Smooth muscle cell (in vitro differentiated cells): ENCODE measurements at regions not wholly inside any gene's neighbourhood (a gene's known extent, or its start where the extent isn't known, plus 50 kb on each side); places are given as distances from the start of the nearest gene placed in this dataset.
"Not testable (repeated sequence)": the region's sequence is repeated elsewhere in the genome, so short reads cannot be mapped to it uniquely, and the experiment has no call there.

ENCODE experiments used
- DNase-seq: peaks from one replicate; lab custom pipeline; 2025; ENCODE audit not compliant: unreplicated experiment; lab: John Stamatoyannopoulos, UW
- H2AFZ ChIP-seq: fragments of 200-600 bp; sonication (generic); 2 replicates; pipeline ENCODE4 v1.6.0; 2016; ENCODE audit warnings: antibody characterized with exemption, low read depth, mild to moderate bottlenecking
- H3F3A ChIP-seq: fragments of 200-600 bp; sonication (generic); 2 replicates; pipeline ENCODE4 v1.6.0; 2017; ENCODE audit warnings: antibody characterized with exemption, low read depth
- H3K27ac ChIP-seq: fragments of 200-600 bp; sonication (generic); 2 replicates; pipeline ENCODE4 v1.5.1; 2016; ENCODE audit warnings: low read depth, mild to moderate bottlenecking
- H3K27me3 ChIP-seq: fragments of 200-600 bp; sonication (generic); 2 replicates; pipeline ENCODE4 v1.6.1; 2016; ENCODE audit warnings: low read depth, mild to moderate bottlenecking
- H3K36me3 ChIP-seq: fragments of 200-600 bp; sonication (generic); 2 replicates; pipeline ENCODE4 v1.5.1; 2016; ENCODE audit warnings: low read depth
- H3K4me1 ChIP-seq: fragments of 200-600 bp; sonication (generic); 2 replicates; pipeline ENCODE4 v1.5.1; 2016; ENCODE audit warnings: low read depth
- H3K4me2 ChIP-seq: fragments of 200-600 bp; sonication (generic); 2 replicates; pipeline ENCODE4 v1.6.0; 2016; ENCODE audit warnings: mild to moderate bottlenecking
- H3K4me3 ChIP-seq: fragments of 200-600 bp; sonication (generic); 2 replicates; pipeline ENCODE4 v1.5.1; 2016; ENCODE audit warnings: mild to moderate bottlenecking
- H3K79me2 ChIP-seq: fragments of 200-600 bp; sonication (generic); 2 replicates; pipeline ENCODE4 v1.6.0; 2016; ENCODE audit warnings: low read depth, mild to moderate bottlenecking
- H3K9ac ChIP-seq: fragments of 200-600 bp; sonication (generic); 2 replicates; pipeline ENCODE4 v1.6.0; 2016; ENCODE audit warnings: low read depth
- H3K9me3 ChIP-seq: fragments of 200-600 bp; sonication (generic); replicated peaks from 2 replicates; pipeline ENCODE4 v1.5.1; 2016; ENCODE audit warnings: low read depth
- H4K20me1 ChIP-seq: fragments of 200-600 bp; sonication (generic); 2 replicates; pipeline ENCODE4 v1.6.0; 2016; ENCODE audit warnings: low read depth
- CTCF ChIP-seq: fragments of 200-600 bp; sonication (generic); IDR thresholded peaks from 2 replicates; pipeline ENCODE4 v1.5.1; 2017; ENCODE audit warnings: borderline replicate concordance, mild to moderate bottlenecking, antibody characterized with exemption; ENCODE audit not compliant: insufficient read depth, poor library complexity, severe bottlenecking
- WGBS: methylation state at CpG from one replicate; pipeline ENCODE4 v1.1.7; 2016; ENCODE audit warnings: low lambda C conversion rate; 5-methylcytosine and 5-hydroxymethylcytosine counted together

GRCh38 chr3:153404157-153404556 is 242.1 kb downstream of the RAP2B start:
- Histone ChIP-seq H3K4me3 (no peak overlapping the region), H3K36me3 (no peaks in the 10 kb centered on the region), H3K9ac (no peak overlapping the region), H2AFZ (no peak overlapping the region), H3K27ac (no peak overlapping the region), H3F3A (no peaks in the 10 kb centered on the region), H3K4me1 (no peaks in the 10 kb centered on the region), H3K27me3 (no peaks in the 10 kb centered on the region), H3K9me3 (no peaks in the 10 kb centered on the region), H4K20me1 (no peaks in the 10 kb centered on the region), H3K4me2 (no peak overlapping the region), H3K79me2 (no peaks in the 10 kb centered on the region)
- DNase-seq = no peak
- WGBS = 49% methylated on average over 2 of the region's 2 CpGs
- TF ChIP-seq CTCF = no peak

GRCh38 chr3:153405320-153405719 is 243.3 kb downstream of the RAP2B start:
- not testable (repeated sequence) for H3K4me1 ChIP-seq, H3K36me3 ChIP-seq, H3K4me2 ChIP-seq, H2AFZ ChIP-seq, H3K9me3 ChIP-seq, DNase-seq, H3K27me3 ChIP-seq, H3K27ac ChIP-seq, H3F3A ChIP-seq, H4K20me1 ChIP-seq, H3K4me3 ChIP-seq, H3K79me2 ChIP-seq, H3K9ac ChIP-seq
- 95% methylated on average over 4 of the region's 4 CpGs for WGBS

DNA sequence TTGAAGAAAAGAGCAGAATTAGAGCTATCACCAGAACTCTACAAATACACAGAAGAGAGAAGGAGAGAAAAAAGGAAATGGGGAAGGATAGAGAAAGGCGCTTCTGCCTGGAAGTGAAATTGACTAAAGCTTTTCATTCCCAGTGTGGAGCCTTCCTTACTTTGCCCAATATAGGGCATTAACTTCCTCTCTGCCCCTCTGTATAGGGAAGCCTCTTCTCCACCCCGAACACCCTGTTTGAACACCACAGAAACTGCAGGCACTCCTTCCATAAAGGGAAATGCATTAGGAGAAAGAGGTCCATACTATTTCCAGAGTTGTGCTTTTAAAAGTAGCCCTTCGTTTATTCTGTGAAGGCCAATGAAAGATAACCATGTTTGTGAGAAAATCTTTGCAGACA is 248.5 kb downstream of the RAP2B start:
- DNase-seq = no peak
- 89% methylated on average over 3 of the region's 3 CpGs for WGBS
- Histone ChIP-seq H3K27ac (no peak overlapping the region), H3F3A (no peaks in the 10 kb centered on the region), H3K9me3 (no peaks in the 10 kb centered on the region), H2AFZ (peak overlapping the region; percentile 76), H4K20me1 (no peaks in the 10 kb centered on the region), H3K4me2 (no peak overlapping the region), H3K79me2 (no peaks in the 10 kb centered on the region), H3K4me1 (no peaks in the 10 kb centered on the region), H3K36me3 (no peaks in the 10 kb centered on the region), H3K4me3 (no peak overlapping the region), H3K9ac (no peak overlapping the region), H3K27me3 (no peaks in the 10 kb centered on the region)
- no peak for TF ChIP-seq CTCF

- H3K4me2 ChIP-seq = no peak overlapping the region
- no peak overlapping the region for H3K4me3 ChIP-seq
- H4K20me1 ChIP-seq = no peaks in the 10 kb centered on the region
- H3K27me3 ChIP-seq = no peaks in the 10 kb centered on the region
- no peaks in the 10 kb centered on the region for H3F3A ChIP-seq
- no peaks in the 10 kb centered on the region for H3K4me1 ChIP-seq
- no peak for DNase-seq
- H3K27ac ChIP-seq = no peak overlapping the region
- H2AFZ ChIP-seq = no peak overlapping the region
- no peak overlapping the region for H3K9ac ChIP-seq
- no peaks in the 10 kb centered on the region for H3K9me3 ChIP-seq
- no peaks in the 10 kb centered on the region for H3K36me3 ChIP-seq
- 65% methylated on average over 2 of the region's 2 CpGs for WGBS
- no peaks in the 10 kb centered on the region for H3K79me2 ChIP-seq
- TF ChIP-seq CTCF = no peak
Observed at GRCh38 chr3:153414982-153415381, 253.0 kb downstream of the RAP2B start.
